Activated gamma-delta T cell treated with anti-CD3 and anti-CD28 coated beads, Interleukin-2, amount 50 U/mL, for 16 hours (primary cell): ENCODE measurements at regions not wholly inside any gene's neighbourhood (a gene's known extent, or its start where the extent isn't known, plus 50 kb on each side); places are given as distances from the start of the nearest gene placed in this dataset.

Experiments used
- DNase-seq: peaks from one replicate; pipeline ENCODE4 v3.0.0-alpha.2; 2020; ENCODE audit warnings: low read depth

DNA sequence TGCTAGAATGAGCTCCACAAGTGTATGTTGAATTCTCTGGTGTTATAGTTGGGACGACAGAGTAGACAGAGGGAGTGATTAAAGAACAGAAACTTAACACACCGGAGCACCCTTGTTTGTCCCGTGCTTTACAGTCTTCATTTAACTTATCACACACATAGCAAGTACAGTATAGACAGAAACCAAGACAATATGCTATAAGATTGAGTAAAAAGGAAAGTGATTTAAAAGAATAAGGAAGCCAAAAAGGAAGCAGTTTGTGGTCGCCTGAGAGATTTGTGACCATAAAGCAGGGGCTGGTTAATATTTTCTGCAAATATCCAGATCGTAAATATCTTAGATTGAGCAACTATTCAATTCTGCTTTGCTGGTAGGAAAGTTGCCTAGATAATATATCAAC, 1128.4 kb downstream of the TSN start:
- no peak for DNase-seq

DNA sequence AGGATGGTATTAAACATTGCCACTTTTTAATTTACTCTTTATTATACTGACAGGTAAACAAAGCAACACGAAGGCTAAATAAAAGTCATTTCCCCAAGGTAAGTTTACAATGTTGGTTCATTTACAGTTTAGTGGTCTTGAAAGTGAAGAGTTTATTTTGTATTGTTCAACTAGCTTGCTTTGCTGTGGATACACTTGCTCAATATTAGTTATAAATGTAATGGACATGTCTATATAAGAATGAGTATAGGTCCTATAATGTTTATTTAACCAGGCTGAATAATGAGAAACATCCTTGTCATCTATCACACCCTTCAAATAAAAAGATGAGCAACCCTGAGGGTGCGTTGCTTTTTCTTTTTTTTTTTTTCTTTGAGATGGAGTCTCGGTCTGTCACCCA, 1129.4 kb downstream of the TSN start:
- no peak for DNase-seq

DNA sequence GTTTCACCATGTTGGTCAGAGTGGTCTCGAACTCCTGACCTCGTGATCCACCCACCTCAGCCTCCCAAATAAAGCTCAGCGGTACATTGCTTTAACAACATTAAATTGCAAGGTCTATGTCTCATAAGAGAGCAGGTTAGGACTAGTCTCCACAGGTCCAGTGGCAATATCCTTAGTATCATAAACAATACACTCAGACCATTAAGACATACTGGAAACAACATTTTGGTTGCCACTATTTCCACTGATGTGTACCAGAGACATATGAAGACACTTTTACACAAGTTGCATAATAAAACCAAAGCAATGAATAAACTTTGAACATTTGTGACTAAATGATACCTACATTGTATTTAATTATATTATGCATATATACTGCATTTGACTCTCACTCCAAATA, 1130.0 kb downstream of the TSN start:
- DNase-seq, result no peak

DNA sequence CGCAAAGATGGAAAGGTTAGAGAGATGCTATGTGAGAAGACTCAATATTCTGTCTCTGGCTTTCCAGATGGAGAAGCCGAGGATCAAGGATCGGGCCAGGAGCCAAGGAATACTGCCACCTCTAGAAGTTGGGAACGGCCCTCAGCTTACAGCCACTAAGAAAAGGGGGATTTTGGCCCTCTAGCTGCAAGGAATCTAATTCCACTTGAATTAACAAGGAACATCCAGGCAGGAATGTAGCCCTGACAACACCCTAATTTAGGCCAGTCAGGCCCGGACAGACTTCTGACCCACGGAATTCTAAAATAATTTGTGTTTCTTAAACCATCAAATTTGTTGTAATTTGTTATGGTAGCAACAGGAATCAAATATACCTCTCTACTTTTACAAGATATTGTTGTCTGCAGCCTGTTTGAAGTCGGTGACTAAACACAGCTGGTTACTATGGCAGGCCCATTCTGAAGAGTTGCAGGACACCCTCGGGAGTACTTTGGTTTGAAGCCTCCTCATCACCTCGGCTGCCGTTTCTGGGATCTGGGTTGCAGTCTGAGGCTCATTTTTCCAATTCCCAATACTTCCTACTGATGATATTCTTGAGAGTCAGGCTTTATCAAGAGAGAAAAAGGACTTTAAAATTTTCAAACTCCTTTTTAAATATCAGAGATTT, 1131.2 kb downstream of the TSN start:
- no peak for DNase-seq

DNA sequence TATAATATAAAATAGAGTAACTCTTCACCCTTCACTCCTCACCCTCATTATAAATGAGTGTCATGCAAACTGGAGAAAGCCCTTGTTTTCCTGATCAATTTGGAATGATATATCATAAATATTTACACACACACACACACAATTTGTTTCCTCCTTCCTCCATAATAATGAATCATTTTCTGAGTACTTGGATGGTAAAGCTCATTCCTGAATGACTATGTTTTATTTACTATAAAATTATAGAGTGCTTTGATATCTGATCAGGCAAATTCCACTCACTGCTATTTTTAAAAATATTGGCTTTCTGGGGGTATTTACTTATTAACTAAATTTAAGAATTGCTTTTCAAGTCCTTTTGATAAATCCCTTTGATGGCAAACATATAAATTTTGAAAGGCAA, 1125.5 kb upstream of the CNTNAP5 start:
- DNase-seq, result no peak

DNA sequence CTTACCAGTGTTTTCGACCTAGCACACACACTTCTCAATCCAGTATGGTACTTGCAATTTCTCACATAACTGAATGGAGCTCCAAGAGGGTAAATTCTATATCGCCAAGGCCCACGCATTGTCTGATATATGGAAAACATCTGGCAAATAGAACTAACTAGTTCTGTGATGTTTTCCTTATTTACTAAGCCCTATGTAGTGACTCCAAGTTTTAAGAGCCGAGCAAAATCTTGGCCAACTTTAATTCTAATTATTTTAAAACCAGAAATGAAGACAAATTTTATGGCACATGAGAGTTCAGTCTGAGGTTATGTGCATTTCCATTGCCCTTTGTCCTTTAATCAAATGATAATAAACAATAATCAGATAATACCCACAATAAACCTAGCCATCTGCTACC, 1119.7 kb upstream of the CNTNAP5 start:
- DNase-seq, result no peak

DNA sequence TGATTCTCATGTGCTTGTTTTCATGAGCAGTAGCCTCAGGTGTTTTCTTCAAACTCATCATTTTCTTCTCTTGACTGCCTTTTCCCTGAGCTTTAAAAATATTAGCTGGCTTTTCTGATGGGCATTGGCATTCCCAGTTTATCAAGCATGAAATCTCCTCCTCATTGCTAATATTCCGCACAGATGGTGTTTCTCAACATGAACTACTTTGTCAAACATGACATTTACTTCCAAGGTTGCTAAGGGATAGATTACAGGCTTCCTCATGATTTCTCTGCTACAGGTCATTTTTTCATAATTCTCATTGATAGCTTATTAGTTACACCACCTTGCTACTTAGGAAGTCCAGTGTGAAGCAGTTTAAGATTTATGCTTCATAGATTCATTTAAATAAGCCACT, 1116.9 kb upstream of the CNTNAP5 start:
- DNase-seq, result no peak

DNA sequence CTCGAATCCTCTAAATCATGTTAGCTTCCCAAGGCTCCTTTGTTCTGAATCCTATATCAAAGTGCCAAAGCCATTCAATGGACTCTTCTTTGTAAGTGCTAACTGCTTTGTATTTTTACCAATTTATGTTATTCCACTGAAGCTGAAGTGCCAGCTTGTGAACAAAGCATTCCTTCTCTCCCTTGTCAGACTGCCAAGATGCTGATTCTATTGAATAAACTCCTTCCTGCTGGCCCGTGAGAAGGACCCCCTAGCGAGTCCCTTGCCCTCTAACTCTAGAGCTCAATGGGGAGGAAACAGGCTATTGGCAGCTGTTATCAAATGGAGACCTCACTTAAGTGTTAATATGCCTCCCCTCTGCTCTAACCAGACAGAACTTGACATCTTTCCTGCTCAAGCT, 1097.9 kb upstream of the CNTNAP5 start:
- no peak for DNase-seq

DNA sequence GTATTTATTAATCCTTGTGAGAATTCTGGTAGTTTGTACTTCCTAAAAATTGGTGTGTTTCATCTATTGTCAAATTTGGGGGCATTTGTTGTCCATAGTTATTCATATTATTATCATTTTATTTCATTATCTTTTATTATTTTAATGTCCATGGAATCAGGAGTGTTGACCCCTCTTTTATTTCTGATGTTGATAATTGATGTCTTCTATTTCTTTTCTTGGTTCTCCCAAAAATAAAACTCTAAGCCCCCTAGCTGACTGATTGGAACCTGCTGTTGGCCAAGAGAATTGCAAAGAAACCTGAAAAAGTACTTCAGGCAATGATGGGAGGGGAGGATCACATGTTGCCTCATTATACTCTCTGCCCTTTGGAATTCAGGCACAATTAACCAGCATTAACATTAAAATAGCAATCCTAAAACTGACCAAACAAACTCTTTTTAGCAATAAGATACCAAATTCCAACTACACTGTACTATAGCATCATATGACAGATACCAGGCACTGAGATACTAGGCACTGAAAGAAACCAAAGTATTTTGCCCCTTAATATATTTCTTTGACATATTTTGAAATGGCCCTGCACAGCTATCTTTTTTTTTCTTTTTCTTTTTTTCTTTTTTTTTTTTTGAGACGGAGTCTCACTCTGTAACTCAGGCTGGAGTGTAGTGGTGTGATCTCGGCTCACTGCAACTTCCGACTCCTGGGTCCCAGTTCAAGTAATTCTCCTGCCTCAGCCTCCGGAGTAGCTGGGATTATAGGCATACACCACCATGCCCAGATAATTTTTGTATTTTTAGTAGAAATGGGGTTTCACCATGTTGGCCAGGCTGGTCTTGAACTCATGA, 1097.2 kb upstream of the CNTNAP5 start:
- DNase-seq, result no peak

DNA sequence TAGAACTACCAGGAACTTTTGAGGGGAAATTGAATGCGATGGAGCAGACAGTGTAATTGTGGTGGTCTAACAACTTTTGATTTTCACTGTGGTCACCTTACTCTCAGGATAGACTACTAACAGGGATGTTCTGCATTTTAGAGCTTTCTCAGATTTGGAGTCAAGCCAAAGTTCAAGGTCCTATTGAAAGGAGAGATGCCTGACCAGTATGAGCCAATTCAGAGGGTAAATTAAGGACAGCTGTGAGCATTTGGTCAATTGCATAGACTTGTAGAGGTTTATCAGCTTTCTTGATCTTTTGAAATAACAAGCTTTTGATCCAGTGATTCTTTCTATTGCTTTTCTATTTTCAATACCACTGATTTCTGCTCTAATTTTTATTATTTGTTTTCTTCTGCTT, 1095.7 kb upstream of the CNTNAP5 start:
- DNase-seq, result no peak

DNA sequence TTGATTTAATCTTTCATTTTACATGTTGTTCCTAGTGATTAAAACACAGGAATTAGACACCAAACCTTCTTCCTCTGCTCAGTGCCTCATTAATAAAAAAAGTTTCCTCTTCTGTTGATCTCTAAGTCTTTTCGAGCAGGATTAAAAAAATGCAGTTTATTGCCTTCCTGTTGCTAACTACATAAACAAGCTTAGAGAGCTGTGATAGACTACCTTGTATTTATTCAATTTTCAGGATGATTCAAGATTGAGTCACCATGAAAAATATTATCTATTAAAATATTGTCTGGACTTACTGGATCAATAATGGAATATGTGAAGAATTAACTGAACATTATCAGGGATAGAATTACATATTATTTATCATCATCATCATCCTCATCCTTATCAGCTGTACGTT, 1089.6 kb upstream of the CNTNAP5 start:
- DNase-seq, result no peak

DNA sequence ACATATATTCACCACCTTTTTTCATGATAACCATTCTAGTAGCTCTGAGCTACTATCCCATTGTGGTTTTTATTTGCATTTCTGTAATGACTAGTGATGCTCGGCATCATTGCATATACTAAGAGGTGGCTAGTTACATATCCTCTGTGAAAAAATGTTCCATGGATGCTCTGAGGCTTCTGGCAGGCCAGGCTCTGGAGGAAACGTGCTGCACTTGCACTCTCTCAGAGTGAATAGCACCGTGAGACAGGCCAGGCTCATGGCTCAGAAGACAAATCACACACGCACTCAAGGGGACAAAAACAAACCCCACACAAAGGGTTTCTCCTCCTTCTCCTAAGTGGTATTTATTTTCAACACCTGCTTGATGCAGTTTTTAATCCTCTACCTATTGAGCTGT, 1085.3 kb upstream of the CNTNAP5 start:
- no peak for DNase-seq

DNA sequence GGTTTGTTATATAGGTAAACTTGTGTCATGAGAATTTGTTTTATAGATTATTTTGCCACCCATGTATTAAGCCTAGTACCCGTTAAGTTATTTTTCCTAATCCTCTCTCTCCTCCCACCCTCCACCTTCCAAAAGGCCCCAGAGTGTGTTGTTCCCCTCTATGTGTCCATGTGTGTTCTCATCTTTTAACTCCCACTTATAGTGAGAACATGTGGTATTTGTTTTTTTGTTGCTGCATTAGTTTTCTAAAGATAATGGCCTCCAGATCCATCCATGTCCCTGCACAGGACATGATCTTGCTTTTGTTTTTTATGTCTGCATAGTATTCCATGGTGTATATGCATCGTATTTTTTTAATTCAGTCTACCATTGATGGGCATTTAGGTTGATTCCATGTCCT, 1075.6 kb upstream of the CNTNAP5 start:
- no peak for DNase-seq

DNA sequence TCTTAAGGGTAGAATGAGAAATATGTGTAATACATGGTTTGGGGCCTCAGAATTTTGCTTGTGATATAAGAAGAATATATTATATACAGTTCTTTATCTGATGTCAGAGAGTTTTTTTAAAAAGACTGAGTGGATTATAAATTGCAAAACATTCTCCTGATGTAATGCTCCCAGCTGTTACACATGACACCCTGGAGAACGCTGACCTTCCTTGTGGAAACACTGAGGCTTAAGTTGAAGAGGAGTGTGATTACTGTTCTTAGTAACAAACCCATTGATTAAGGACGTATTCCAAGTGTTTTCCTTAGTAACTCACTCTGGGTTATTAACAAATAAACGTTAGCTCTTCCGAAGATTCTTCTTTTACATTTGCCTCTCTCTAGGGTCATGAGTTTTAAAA, 1069.3 kb upstream of the CNTNAP5 start:
- no peak for DNase-seq

DNA sequence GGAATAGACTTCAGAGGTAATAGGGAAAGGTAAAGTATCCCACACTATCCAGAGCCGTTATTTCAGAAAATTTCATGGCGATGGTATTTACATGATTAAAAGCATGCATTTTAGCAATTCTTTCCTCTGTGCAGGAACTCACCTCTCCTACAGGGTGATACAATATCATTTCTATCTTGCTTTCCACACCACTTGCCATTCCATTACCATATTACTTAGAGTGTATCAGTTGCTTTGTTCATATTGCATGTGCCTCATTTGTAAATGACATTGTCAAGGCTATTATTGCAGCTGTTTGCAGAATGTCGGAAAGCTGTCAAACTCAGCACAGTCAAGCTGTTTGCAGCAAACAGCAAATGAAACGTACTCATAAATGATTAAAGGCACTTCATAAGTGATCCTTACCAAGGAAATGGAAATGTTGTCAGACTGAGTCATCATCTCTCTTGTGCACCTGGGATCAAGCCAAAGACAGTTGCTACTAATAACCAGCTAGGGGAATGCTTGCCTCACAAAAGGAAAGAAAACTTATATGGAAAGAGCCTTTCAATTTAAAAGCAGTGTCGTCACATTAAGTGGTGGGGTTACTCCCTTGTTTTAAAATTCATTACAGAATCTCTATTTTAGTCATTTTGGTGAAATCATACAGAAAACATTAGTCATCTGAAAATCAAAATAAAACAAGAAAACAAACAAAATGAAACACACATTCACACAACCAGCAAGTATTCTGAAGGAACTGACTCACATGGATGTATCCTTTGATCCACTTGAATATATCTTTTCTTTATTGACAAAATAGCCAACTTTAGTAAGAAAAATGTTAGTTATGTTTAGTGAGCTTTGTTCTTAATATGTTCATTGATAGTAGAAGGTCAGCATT, 1064.1 kb upstream of the CNTNAP5 start:
- DNase-seq, result no peak

DNA sequence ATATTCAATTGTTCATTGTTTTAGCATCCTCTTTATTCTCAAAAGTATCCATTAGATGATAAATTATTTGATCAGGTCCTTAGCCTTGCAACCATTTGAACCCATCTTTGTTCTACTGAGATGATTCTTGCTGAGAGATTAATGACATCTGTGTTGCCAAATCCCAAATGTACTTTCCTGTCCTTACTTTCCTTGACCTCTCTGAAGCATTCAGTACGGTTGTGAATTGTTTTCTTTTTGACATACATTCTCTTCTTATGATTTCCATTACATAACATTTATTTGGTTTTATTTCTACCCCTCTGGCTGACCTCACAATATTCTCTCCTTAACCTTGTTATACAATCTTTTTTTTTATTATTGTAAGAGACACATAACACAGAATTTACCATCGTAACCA, 1058.6 kb upstream of the CNTNAP5 start:
- DNase-seq, result no peak

DNA sequence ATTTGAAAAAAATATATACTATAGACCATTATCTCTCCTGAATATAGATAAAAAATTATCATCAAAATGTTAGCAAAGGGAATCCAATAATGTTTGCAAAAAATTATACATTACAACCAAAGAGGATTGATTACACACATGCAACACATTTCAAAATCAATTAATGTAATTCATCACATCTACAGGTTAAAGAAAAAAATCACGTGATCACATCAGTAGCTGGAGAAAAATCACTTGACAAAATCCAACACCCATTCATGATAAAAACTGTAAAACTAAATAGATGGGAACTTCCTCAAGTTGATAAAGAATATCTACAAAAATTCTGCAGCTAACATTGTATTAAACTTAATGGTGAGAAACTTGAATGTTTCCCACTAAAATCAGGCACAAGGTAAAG, 1047.5 kb upstream of the CNTNAP5 start:
- no peak for DNase-seq

DNA sequence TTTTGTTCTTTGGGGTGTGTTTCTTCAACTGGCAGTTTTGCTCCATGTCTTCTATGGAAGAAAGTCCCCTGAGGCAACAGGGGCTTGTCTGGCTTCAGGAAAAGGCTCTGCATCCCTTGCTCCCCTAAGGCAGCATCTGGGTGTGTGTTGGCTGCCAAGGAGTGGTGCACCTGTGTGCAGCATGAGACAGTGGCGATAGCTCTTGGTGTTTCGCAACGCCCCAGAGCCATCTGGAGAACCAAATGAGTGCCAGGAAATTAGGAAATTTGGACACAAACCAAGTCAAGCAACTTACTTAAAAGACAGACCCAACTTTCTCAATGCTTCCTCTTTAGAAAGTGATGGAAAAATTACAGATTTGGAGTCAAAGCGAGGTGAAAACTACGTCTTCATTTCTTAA, 1044.4 kb upstream of the CNTNAP5 start:
- DNase-seq, result no peak

DNA sequence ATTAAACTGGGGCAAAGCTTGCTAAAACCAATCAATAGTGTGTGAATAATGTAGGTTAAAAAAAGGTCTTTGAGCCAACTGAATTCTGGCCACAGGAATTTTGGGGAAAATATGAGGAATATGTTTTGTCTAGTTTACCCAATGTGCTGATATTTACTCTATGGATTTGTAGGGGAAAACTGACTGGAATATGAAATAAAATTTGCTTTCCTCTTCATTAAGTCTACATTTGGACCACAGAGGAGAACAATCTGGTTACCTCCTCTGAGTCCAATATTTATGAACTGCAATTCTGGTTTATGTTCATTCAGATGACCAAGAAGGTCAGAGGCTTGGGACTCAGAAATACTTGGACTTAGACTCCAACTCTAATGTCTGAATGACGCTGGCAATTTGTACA, 1042.2 kb upstream of the CNTNAP5 start:
- no peak for DNase-seq

DNA sequence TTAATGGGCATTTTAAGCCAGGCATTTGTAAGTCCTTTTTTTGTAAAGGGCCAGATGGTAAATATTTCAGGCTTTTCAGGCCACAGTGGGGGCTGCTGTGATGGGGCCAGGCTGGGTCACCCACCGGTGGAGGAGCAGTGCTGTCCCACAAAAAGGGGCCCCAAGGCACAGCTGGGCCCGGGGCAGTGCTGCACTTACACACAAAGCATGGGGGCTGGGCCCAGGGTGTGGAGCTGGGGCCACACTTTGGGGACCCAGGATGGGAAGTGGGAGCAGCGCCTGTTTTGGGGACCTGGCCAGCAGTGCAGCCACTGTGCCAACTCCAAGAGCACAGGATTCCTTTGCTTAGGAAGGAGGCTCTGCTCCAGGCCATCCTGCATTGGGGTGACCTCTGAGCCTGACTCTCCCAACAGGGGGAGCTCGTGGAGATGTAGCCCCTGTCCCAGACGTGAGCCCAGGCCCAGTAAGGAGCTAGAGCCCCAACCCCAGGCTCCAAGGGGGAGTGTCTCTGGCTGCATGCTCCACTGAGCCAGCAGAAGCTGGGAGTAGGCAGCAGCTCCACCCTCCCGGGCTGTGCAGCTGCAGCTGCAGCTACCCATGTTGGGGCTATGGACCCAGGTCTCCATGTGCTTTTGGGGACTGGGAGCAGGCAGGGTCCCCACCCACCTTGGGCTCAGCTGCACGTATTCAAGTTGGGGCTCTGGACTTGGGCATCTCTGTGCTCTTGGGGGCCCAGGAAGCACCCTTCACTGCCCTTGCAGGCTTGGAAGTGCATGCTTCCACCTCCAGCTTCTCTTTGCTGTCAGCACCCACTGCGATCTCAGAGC, 1036.5 kb upstream of the CNTNAP5 start:
- DNase-seq, result no peak

DNA sequence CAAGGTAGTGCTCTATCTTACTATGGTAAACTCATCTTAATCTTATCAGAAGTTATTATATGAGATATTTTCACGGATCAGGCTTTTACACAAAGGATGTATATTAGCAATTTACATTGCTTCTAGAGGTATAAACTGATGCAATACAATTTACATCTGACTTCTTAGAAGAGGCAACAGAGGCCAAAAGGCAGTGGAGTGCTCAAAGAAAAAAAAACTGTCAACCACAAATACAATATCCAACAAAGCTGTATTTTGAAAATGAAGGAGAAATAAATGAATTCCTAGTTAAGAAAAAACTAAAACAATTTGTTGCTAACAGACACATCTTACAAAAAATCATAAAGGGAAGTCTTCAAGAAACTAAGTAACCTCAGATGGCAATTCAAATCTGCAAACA, 1031.5 kb upstream of the CNTNAP5 start:
- no peak for DNase-seq

DNA sequence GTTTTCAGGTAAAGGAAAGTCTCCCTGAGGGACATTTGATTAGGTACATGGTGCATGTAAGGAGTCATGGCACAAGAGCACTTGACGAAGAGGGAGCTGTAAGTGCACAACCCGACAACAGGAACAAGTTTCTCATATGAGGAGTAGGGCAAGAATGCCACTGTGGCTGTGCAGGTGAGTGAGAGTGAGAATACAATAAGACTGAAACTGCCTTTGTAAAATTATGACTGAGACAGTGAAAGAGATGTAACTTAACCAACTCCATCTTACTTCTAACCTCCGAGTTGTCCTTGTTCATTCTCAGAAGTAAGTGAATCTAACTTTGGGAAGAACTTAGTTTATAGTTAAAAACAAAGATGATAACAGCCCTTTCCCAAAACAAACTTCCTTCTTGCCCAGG, 1025.8 kb upstream of the CNTNAP5 start:
- DNase-seq, result no peak
